IMR-90 (cell line): ENCODE measurements at regions not wholly inside any gene's neighbourhood (a gene's known extent, or its start where the extent isn't known, plus 50 kb on each side); places are given as distances from the start of the nearest gene placed in this dataset.

Experiments used
- ATAC-seq: fragments of 200-7000 bp; cut with Tn5 transposase; 2 replicates; pipeline ENCODE4 v1.9.1; 2020; ENCODE audit warnings: low read depth, mild to moderate bottlenecking, moderate library complexity
- BruUV-seq: library from RNA; stranded (reverse); fragments of 400-500 nt; replicated peaks from 2 replicates; lab custom pipeline; 2021; lab: Mats Ljungman, UMichigan
- CTCF ChIA-PET: fragments of 300-600 bp; formaldehyde crosslinking; extraction: SDS; loops from one replicate; lab custom pipeline; 2021; ENCODE audit warnings: antibody characterized with exemption; lab: Yijun Ruan, JAX
- POLR2A ChIA-PET: fragments of 300-600 bp; sonication (Branson Sonifier 250); formaldehyde crosslinking; loops from one replicate; lab custom pipeline; 2022; ENCODE audit warnings: antibody characterized with exemption; ENCODE audit not compliant: unreplicated experiment; lab: Charles Lee
- DNase-seq: peaks from one replicate; pipeline ENCODE4 v3.0.0; 2013
- H2AFZ ChIP-seq: replicated peaks from 2 replicates; pipeline ENCODE3; 2013; ENCODE audit warnings: low read length, mild to moderate bottlenecking; ENCODE audit not compliant: poor library complexity
- H2AK5ac ChIP-seq: 2 replicates; pipeline ENCODE4 v1.6.1; 2013; ENCODE audit warnings: low read depth, low read length, inconsistent platforms
- H2AK9ac ChIP-seq: replicated peaks from 2 replicates; pipeline ENCODE3; 2013; ENCODE audit warnings: mild to moderate bottlenecking, low read depth, low read length, moderate library complexity; ENCODE audit not compliant: poor library complexity
- H2BK120ac ChIP-seq: 2 replicates; pipeline ENCODE4 v1.6.1; 2013; ENCODE audit warnings: low read depth, low read length, inconsistent platforms
- H2BK15ac ChIP-seq: 3 replicates; pipeline ENCODE4 v1.6.1; 2013; ENCODE audit warnings: low read depth, low read length, inconsistent platforms
- H2BK20ac ChIP-seq: 2 replicates; pipeline ENCODE4 v1.6.1; 2013; ENCODE audit warnings: low read depth, mild to moderate bottlenecking, inconsistent platforms, low read length, moderate library complexity
- H2BK5ac ChIP-seq: 2 replicates; pipeline ENCODE4 v1.6.1; 2013; ENCODE audit warnings: mild to moderate bottlenecking, low read depth, low read length, inconsistent platforms; ENCODE audit not compliant: poor library complexity, severe bottlenecking
- H3K14ac ChIP-seq: replicated peaks from 2 replicates; pipeline ENCODE4 v1.6.1; 2013; ENCODE audit warnings: low read depth, low read length, inconsistent platforms
- H3K18ac ChIP-seq: 2 replicates; pipeline ENCODE4 v1.6.1; 2013; ENCODE audit warnings: low read depth, low read length, control low read depth
- H3K23ac ChIP-seq: 2 replicates; pipeline ENCODE4 v1.6.1; 2013; ENCODE audit warnings: low read depth, low read length, inconsistent platforms
- H3K27ac ChIP-seq: 2 replicates; pipeline ENCODE4 v1.5.1; 2013; ENCODE audit warnings: mild to moderate bottlenecking, control low read depth, low read length; ENCODE audit not compliant: insufficient read depth
- H3K27me3 ChIP-seq: 2 replicates; pipeline ENCODE4 v1.6.1; 2013; ENCODE audit warnings: low read length; ENCODE audit not compliant: control insufficient read depth, insufficient read depth
- H3K36me3 ChIP-seq: 2 replicates; pipeline ENCODE4 v1.6.1; 2013; ENCODE audit warnings: low read length, mixed read lengths; ENCODE audit not compliant: control insufficient read depth, insufficient read depth
- H3K4ac ChIP-seq: 2 replicates; pipeline ENCODE4 v1.6.1; 2013; ENCODE audit warnings: low read depth, low read length, inconsistent platforms
- H3K4me1 ChIP-seq: 2 replicates; pipeline ENCODE4 v1.6.1; 2013; ENCODE audit warnings: low read length, mixed read lengths; ENCODE audit not compliant: control insufficient read depth, insufficient read depth
- H3K4me2 ChIP-seq: 2 replicates; pipeline ENCODE4 v1.6.1; 2013; ENCODE audit warnings: low read depth, mild to moderate bottlenecking, control low read depth, low read length, moderate library complexity
- H3K4me3 ChIP-seq: 2 replicates; pipeline ENCODE4 v1.5.1; 2013; ENCODE audit warnings: low read depth, mild to moderate bottlenecking, control low read depth, low read length, moderate library complexity; ENCODE audit not compliant: insufficient read depth
- H3K56ac ChIP-seq: 2 replicates; pipeline ENCODE4 v1.6.1; 2013; ENCODE audit warnings: low read length, inconsistent platforms; ENCODE audit not compliant: insufficient read depth; ENCODE audit errors: extremely low read depth
- H3K79me1 ChIP-seq, 2 experiments: 2 replicates each; pipeline ENCODE4 v1.6.1; 2013; ENCODE audit warnings: low read length in 2 of 2, inconsistent platforms in 1 of 2, low read depth in 1 of 2
- H3K9ac ChIP-seq: 2 replicates; pipeline ENCODE4 v1.6.1; 2013; ENCODE audit warnings: low read depth, low read length, control low read depth
- H3K9me1 ChIP-seq: 2 replicates; pipeline ENCODE4 v1.6.1; 2013; ENCODE audit warnings: low read length, inconsistent platforms; ENCODE audit not compliant: insufficient read depth
- H3K9me3 ChIP-seq: 2 replicates; pipeline ENCODE4 v1.6.1; 2013; ENCODE audit warnings: low read length; ENCODE audit not compliant: control insufficient read depth, insufficient read depth
- H4K20me1 ChIP-seq: 2 replicates; pipeline ENCODE4 v1.6.1; 2013; ENCODE audit warnings: low read length, inconsistent platforms; ENCODE audit not compliant: insufficient read depth
- H4K5ac ChIP-seq: 2 replicates; pipeline ENCODE4 v1.6.1; 2013; ENCODE audit warnings: mild to moderate bottlenecking, low read depth, low read length, control low read depth
- H4K8ac ChIP-seq, 2 experiments: 2 replicates each; pipeline ENCODE4 v1.6.1; 2013; ENCODE audit warnings: low read depth in 2 of 2, low read length in 2 of 2, control low read depth in 1 of 2, inconsistent platforms in 1 of 2
- H4K91ac ChIP-seq: 2 replicates; pipeline ENCODE4 v1.6.1; 2013; ENCODE audit warnings: low read depth, low read length, inconsistent platforms; ENCODE audit not compliant: insufficient read depth
- BHLHE40 ChIP-seq: fragments of 150-350 bp; IDR thresholded peaks from 2 replicates; pipeline ENCODE4 v1.6.1; 2016; ENCODE audit warnings: mild to moderate bottlenecking, low read depth, low read length
- CHD1 ChIP-seq: IDR thresholded peaks from 2 replicates; pipeline ENCODE4 v1.6.1; 2012; ENCODE audit warnings: low read depth, low read length, improper control_type of control experiment
- MAZ ChIP-seq: IDR thresholded peaks from 2 replicates; pipeline ENCODE4 v1.6.1; 2012; ENCODE audit warnings: low read depth, mild to moderate bottlenecking, low read length, improper control_type of control experiment, moderate library complexity, borderline replicate concordance
- MXI1 ChIP-seq: IDR thresholded peaks from 2 replicates; pipeline ENCODE4 v1.6.1; 2012; ENCODE audit warnings: low read depth, mild to moderate bottlenecking, low read length, moderate library complexity, borderline replicate concordance
- POLR2A ChIP-seq: IDR thresholded peaks from 2 replicates; pipeline ENCODE4 v1.6.1; 2012; ENCODE audit warnings: mild to moderate bottlenecking, low read depth, low read length
- RAD21 ChIP-seq: IDR thresholded peaks from 2 replicates; pipeline ENCODE4 v1.6.1; 2012; ENCODE audit warnings: low read length, improper control_type of control experiment
- SMC3 ChIP-seq: fragments of 150-350 bp; IDR thresholded peaks from 2 replicates; pipeline ENCODE4 v1.6.1; 2016; ENCODE audit warnings: low read depth, mild to moderate bottlenecking, antibody characterized with exemption, low read length, moderate library complexity
- WGBS, 2 experiments: methylation state at CpG; one replicate each; pipeline versions ENCODE4 v1.1.5 to v1.1.7; 2013; ENCODE audit warnings: missing lambda C conversion rate in 2 of 2; ENCODE audit not compliant: insufficient read length in 1 of 2; ENCODE audit errors: extremely low coverage in 2 of 2; 5-methylcytosine and 5-hydroxymethylcytosine counted together
- dilution Hi-C: fragments of 300-500 bp; cut with HindIII; formaldehyde crosslinking; loops from one replicate; pipeline ENCODE4 v1.14.3; 2018; ENCODE audit warnings: low sequenced_read_pairs; ENCODE audit not compliant: unreplicated experiment
- in situ Hi-C: fragments of 300-500 bp; cut with MboI; formaldehyde crosslinking; loops from 3 replicates; pipeline ENCODE4 v1.14.3; 2019; ENCODE audit warnings: low sequenced_read_pairs, inconsistent platforms, mixed read lengths
- intact Hi-C: fragments of 100-400 bp; cut with micrococcal nuclease; formaldehyde crosslinking; loops from 2 replicates; pipeline ENCODE4 v1.10.0; 2022
- TF ChIP-seq, protein P1 (sequence below): fragments of 150-350 bp; IDR thresholded peaks from 2 replicates; pipeline ENCODE4 v1.6.1; 2017; ENCODE audit warnings: mild to moderate bottlenecking, antibody characterized with exemption, low read length, low read depth
- TF ChIP-seq, protein P2 (sequence below): conservative IDR thresholded peaks from 2 replicates; pipeline ENCODE4 v1.5.1; 2012; ENCODE audit warnings: mild to moderate bottlenecking, low read depth, low read length, improper control_type of control experiment

DNA sequence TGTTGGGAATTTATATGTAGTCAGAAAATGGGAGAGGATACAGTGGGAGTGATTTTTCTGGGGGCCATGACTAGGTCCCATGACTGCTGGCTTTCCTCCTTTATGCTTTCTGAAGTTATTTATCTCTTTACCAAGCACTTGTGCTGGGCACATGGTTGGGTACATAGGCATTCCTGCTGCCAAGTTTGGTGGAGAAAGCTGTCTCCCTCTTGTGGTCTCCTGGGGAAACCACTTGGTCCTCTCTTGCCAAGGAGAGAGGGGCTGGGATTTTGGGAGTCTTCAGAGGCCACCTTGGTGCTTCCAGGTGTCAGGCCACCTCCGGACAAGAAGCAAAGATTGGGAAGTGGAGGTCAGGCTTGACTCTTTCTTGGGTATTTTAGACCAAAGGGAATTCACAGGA lies 120.2 kb upstream of the KCNE2 start:
- in situ Hi-C loops (no loop called here), intact Hi-C loops (loop anchor here (1.0 kb wide), 1 partner anchor 319 kb away; no protein-coding TSS in a partner anchor), dilution Hi-C loops (no loop called here)
- Histone ChIP-seq H3K23ac (no peak overlapping the region), H3K9me1 (no peaks in the 10 kb centered on the region), H3K14ac (no peak overlapping the region), H2AFZ (no peak overlapping the region), H2AK9ac (no peak overlapping the region), H4K5ac (no peak overlapping the region), H2BK120ac (no peak overlapping the region), H3K56ac (no peak overlapping the region), H4K20me1 (no peaks in the 10 kb centered on the region), H3K4me2 (no peak overlapping the region), H3K9ac (no peak overlapping the region), H2BK5ac (no peak overlapping the region), H3K36me3 (no peaks in the 10 kb centered on the region), H3K4me3 (no peak overlapping the region), H3K79me1 (no peaks in the 10 kb centered on the region), H4K8ac (no peak overlapping the region), H2BK20ac (no peak overlapping the region), H2AK5ac (no peak overlapping the region), H3K4ac (no peak overlapping the region), H4K91ac (no peak overlapping the region), H2BK15ac (no peak overlapping the region), H3K4me1 (no peaks in the 10 kb centered on the region), H3K27ac (no peak overlapping the region), H3K27me3 (peaks cover 41% of the 10 kb centered on the region), H3K18ac (no peak overlapping the region), H3K9me3 (peaks cover 13% of the 10 kb centered on the region)
- TF ChIP-seq SMC3 (peak; percentile 57), POLR2A (no peak), MAZ (no peak), RAD21 (peak; percentile 58), BHLHE40 (no peak), CHD1 (no peak), MXI1 (no peak)
- TF ChIP-seq, protein P1, sequence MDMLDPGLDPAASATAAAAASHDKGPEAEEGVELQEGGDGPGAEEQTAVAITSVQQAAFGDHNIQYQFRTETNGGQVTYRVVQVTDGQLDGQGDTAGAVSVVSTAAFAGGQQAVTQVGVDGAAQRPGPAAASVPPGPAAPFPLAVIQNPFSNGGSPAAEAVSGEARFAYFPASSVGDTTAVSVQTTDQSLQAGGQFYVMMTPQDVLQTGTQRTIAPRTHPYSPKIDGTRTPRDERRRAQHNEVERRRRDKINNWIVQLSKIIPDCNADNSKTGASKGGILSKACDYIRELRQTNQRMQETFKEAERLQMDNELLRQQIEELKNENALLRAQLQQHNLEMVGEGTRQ, result no peak
- TF ChIP-seq, protein P2, sequence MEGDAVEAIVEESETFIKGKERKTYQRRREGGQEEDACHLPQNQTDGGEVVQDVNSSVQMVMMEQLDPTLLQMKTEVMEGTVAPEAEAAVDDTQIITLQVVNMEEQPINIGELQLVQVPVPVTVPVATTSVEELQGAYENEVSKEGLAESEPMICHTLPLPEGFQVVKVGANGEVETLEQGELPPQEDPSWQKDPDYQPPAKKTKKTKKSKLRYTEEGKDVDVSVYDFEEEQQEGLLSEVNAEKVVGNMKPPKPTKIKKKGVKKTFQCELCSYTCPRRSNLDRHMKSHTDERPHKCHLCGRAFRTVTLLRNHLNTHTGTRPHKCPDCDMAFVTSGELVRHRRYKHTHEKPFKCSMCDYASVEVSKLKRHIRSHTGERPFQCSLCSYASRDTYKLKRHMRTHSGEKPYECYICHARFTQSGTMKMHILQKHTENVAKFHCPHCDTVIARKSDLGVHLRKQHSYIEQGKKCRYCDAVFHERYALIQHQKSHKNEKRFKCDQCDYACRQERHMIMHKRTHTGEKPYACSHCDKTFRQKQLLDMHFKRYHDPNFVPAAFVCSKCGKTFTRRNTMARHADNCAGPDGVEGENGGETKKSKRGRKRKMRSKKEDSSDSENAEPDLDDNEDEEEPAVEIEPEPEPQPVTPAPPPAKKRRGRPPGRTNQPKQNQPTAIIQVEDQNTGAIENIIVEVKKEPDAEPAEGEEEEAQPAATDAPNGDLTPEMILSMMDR, result peak; percentile 47
- ChIA-PET CTCF (no interaction called here), POLR2A (no interaction called here)
- ATAC-seq (no peak), DNase-seq (peak; percentile 11)
- BruUV-seq, result no TSS peak
- no CpG with 5 or more reads among the region's 1 CpG for WGBS, 2 experiments
